GM19468 (cell line): ENCODE measurements at regions not wholly inside any gene's neighbourhood (a gene's known extent, or its start where the extent isn't known, plus 50 kb on each side); places are given as distances from the start of the nearest gene placed in this dataset.

Experiments
- ATAC-seq: cut with Tn5 transposase; IDR thresholded peaks from one replicate; pipeline ENCODE4 v1.9.1; 2021; ENCODE audit warnings: mild to moderate bottlenecking, moderate library complexity, moderate number of reproducible peaks; ENCODE audit not compliant: unreplicated experiment; ENCODE audit errors: extremely low read depth

GRCh38 chr11:86193297-86194095 is 51.1 kb upstream of the EED start:
- ATAC-seq = peak; percentile 86

GRCh38 chr11:86192519-86193257 is 51.9 kb upstream of the EED start:
- no peak for ATAC-seq

- no peak for ATAC-seq
Measured at GRCh38 chr11:86191874-86192273, 52.7 kb upstream of the EED start.

GRCh38 chr11:86187027-86187426 is 57.5 kb upstream of the EED start:
- ATAC-seq = no peak

GRCh38 chr11:86186386-86186785 is 58.2 kb upstream of the EED start:
- no peak for ATAC-seq

GRCh38 chr11:86185381-86185750 is 59.2 kb upstream of the EED start:
- no peak for ATAC-seq

- no peak for ATAC-seq
Measured at GRCh38 chr11:86184728-86185380, 59.7 kb upstream of the EED start.

- ATAC-seq = no peak
Measured at GRCh38 chr11:86183694-86184093, 60.9 kb upstream of the EED start.

- ATAC-seq = peak; percentile 75
Measured at GRCh38 chr11:86182976-86183584, 61.5 kb upstream of the EED start.

GRCh38 chr11:86181379-86181778 is 63.2 kb upstream of the EED start:
- no peak for ATAC-seq

- ATAC-seq = no peak
Measured at GRCh38 chr11:86180851-86181250, 63.7 kb upstream of the EED start.

- no peak for ATAC-seq
Measured at GRCh38 chr11:86180423-86180822, 64.1 kb upstream of the EED start.

- no peak for ATAC-seq
Measured at GRCh38 chr11:86179646-86180064, 64.9 kb upstream of the EED start.

GRCh38 chr11:86177302-86177701 is 67.3 kb upstream of the EED start:
- ATAC-seq = no peak

- no peak for ATAC-seq
Measured at GRCh38 chr11:86176165-86176884, 68.2 kb upstream of the EED start.

- no peak for ATAC-seq
Measured at GRCh38 chr11:86175626-86176025, 68.9 kb upstream of the EED start.

- no peak for ATAC-seq
Measured at GRCh38 chr11:86175191-86175590, 69.4 kb upstream of the EED start.

- no peak for ATAC-seq
Measured at GRCh38 chr11:86174101-86175046, 70.2 kb upstream of the EED start.

- no peak for ATAC-seq
Measured at GRCh38 chr11:86172894-86173293, 71.7 kb upstream of the EED start.
